Neural progenitor cell (in vitro differentiated cells): ENCODE measurements at regions not wholly inside any gene's neighbourhood (a gene's known extent, or its start where the extent isn't known, plus 50 kb on each side); places are given as distances from the start of the nearest gene placed in this dataset.

Experiments used
- DNase-seq: peaks from one replicate; pipeline ENCODE4 v3.0.0-alpha.2; 2016; ENCODE audit warnings: low spot score
- H2AFZ ChIP-seq: fragments of 200-600 bp; sonication (generic); replicated peaks from 2 replicates; pipeline ENCODE4 v1.6.1; 2016; ENCODE audit warnings: antibody characterized with exemption
- H3F3A ChIP-seq: fragments of 200-600 bp; sonication (generic); 2 replicates; pipeline ENCODE4 v1.6.1; 2016; ENCODE audit warnings: antibody characterized with exemption, low read depth
- H3K27ac ChIP-seq: fragments of 200-600 bp; sonication (generic); 2 replicates; pipeline ENCODE4 v1.5.1; 2016; ENCODE audit warnings: mild to moderate bottlenecking
- H3K27me3 ChIP-seq: fragments of 200-600 bp; sonication (generic); 2 replicates; pipeline ENCODE4 v1.6.1; 2016; ENCODE audit warnings: mild to moderate bottlenecking, moderate library complexity
- H3K36me3 ChIP-seq: fragments of 200-600 bp; sonication (generic); 2 replicates; pipeline ENCODE4 v1.5.1; 2016
- H3K4me1 ChIP-seq: fragments of 200-600 bp; sonication (generic); 2 replicates; pipeline ENCODE4 v1.6.1; 2016; ENCODE audit warnings: mixed run types
- H3K4me2 ChIP-seq: fragments of 200-600 bp; sonication (generic); 2 replicates; pipeline ENCODE4 v1.6.1; 2016
- H3K4me3 ChIP-seq: fragments of 200-600 bp; sonication (generic); 2 replicates; pipeline ENCODE4 v1.5.1; 2016
- H3K79me2 ChIP-seq: fragments of 200-600 bp; sonication (generic); 2 replicates; pipeline ENCODE4 v1.6.1; 2016; ENCODE audit warnings: low read depth
- H3K9ac ChIP-seq: fragments of 200-600 bp; sonication (generic); 2 replicates; pipeline ENCODE4 v1.6.1; 2016
- H3K9me3 ChIP-seq: fragments of 200-600 bp; sonication (generic); 2 replicates; pipeline ENCODE4 v1.5.1; 2016; ENCODE audit warnings: low read depth
- H4K20me1 ChIP-seq: fragments of 200-600 bp; sonication (generic); 2 replicates; pipeline ENCODE4 v1.6.1; 2016; ENCODE audit warnings: low read depth
- H3K27ac Mint-ChIP-seq: 3 replicates; pipeline ENCODE4 v1.8.0; 2021; ENCODE audit warnings: mixed read lengths
- H3K27me3 Mint-ChIP-seq: 2 replicates; pipeline ENCODE4 v1.8.0; 2022; ENCODE audit warnings: low read depth, mild to moderate bottlenecking, inconsistent platforms, moderate library complexity, mixed read lengths; ENCODE audit not compliant: insufficient read depth
- H3K36me3 Mint-ChIP-seq: 3 replicates; pipeline ENCODE4 v1.8.0; 2021; ENCODE audit warnings: mixed read lengths
- H3K4me1 Mint-ChIP-seq: 3 replicates; pipeline ENCODE4 v1.8.0; 2021; ENCODE audit warnings: mixed read lengths
- H3K4me3 Mint-ChIP-seq: 3 replicates; pipeline ENCODE4 v1.8.0; 2021; ENCODE audit warnings: mild to moderate bottlenecking, moderate library complexity, mixed read lengths
- H3K9me3 Mint-ChIP-seq: 3 replicates; pipeline ENCODE4 v1.8.0; 2020; ENCODE audit warnings: mixed read lengths
- CTCF ChIP-seq: fragments of 200-600 bp; sonication (generic); IDR thresholded peaks from 2 replicates; pipeline ENCODE4 v1.5.1; 2017; ENCODE audit warnings: antibody characterized with exemption, mild to moderate bottlenecking
- EZH2 ChIP-seq: fragments of 200-600 bp; sonication (generic); IDR thresholded peaks from 2 replicates; pipeline ENCODE4 v1.6.1; 2017; ENCODE audit warnings: antibody characterized with exemption, mild to moderate bottlenecking, moderate library complexity
- EZH2phosphoT487 ChIP-seq: fragments of 200-600 bp; sonication (generic); IDR thresholded peaks from 2 replicates; pipeline ENCODE4 v1.6.1; 2017; ENCODE audit warnings: antibody characterized with exemption

- Histone ChIP-seq H3K79me2 (no peaks in the 10 kb centered on the region), H4K20me1 (no peaks in the 10 kb centered on the region), H2AFZ (no peak overlapping the region), H3K9me3 (peaks cover 12% of the 10 kb centered on the region), H3F3A (no peaks in the 10 kb centered on the region), H3K4me1 (no peaks in the 10 kb centered on the region), H3K27me3 (no peaks in the 10 kb centered on the region), H3K27ac (no peak overlapping the region), H3K4me3 (no peak overlapping the region), H3K4me2 (no peak overlapping the region), H3K9ac (no peak overlapping the region), H3K36me3 (no peaks in the 10 kb centered on the region)
- peaks cover 48% of the 10 kb centered on the region for H3K9me3 Mint-ChIP-seq
- no peak for TF ChIP-seq EZH2phosphoT487
- no peak for TF ChIP-seq EZH2
- TF ChIP-seq CTCF: no peak
- no peaks in the 10 kb centered on the region for H3K4me1 Mint-ChIP-seq
- H3K27me3 Mint-ChIP-seq: peaks cover 3% of the 10 kb centered on the region
- DNase-seq: no peak
- H3K36me3 Mint-ChIP-seq: no peaks in the 10 kb centered on the region
- H3K27ac Mint-ChIP-seq: no peak overlapping the region
- no peak overlapping the region for H3K4me3 Mint-ChIP-seq
Measured at GRCh38 chr19:21612403-21612872, 107.0 kb downstream of the ZNF429 start.

GRCh38 chr19:21611659-21612402 is 106.4 kb downstream of the ZNF429 start:
- no peaks in the 10 kb centered on the region for H3K4me1 ChIP-seq
- H3K27ac ChIP-seq: no peak overlapping the region
- no peak overlapping the region for H3K4me2 ChIP-seq
- no peaks in the 10 kb centered on the region for H3K36me3 ChIP-seq
- H3K9ac ChIP-seq: no peak overlapping the region
- Mint-ChIP-seq H3K27me3 (peaks cover 3% of the 10 kb centered on the region), H3K9me3 (peaks cover 43% of the 10 kb centered on the region), H3K4me1 (no peaks in the 10 kb centered on the region), H3K27ac (no peak overlapping the region), H3K4me3 (no peak overlapping the region), H3K36me3 (no peaks in the 10 kb centered on the region)
- no peak overlapping the region for H2AFZ ChIP-seq
- H4K20me1 ChIP-seq: no peaks in the 10 kb centered on the region
- no peak for DNase-seq
- H3K9me3 ChIP-seq: peaks cover 12% of the 10 kb centered on the region
- no peak overlapping the region for H3K4me3 ChIP-seq
- TF ChIP-seq EZH2 (no peak), EZH2phosphoT487 (no peak), CTCF (no peak)
- no peaks in the 10 kb centered on the region for H3F3A ChIP-seq
- H3K79me2 ChIP-seq: no peaks in the 10 kb centered on the region
- H3K27me3 ChIP-seq: no peaks in the 10 kb centered on the region

- TF ChIP-seq CTCF (no peak), EZH2phosphoT487 (no peak), EZH2 (no peak)
- Histone ChIP-seq H3K27ac (no peak overlapping the region), H3K9ac (no peak overlapping the region), H2AFZ (no peak overlapping the region), H3K79me2 (no peaks in the 10 kb centered on the region), H3F3A (no peaks in the 10 kb centered on the region), H3K4me1 (no peaks in the 10 kb centered on the region), H3K27me3 (no peaks in the 10 kb centered on the region), H4K20me1 (no peaks in the 10 kb centered on the region), H3K36me3 (no peaks in the 10 kb centered on the region), H3K4me2 (no peak overlapping the region), H3K9me3 (peaks cover 12% of the 10 kb centered on the region), H3K4me3 (no peak overlapping the region)
- no peak overlapping the region for H3K4me3 Mint-ChIP-seq
- peaks cover 2% of the 10 kb centered on the region for H3K27me3 Mint-ChIP-seq
- H3K36me3 Mint-ChIP-seq: no peaks in the 10 kb centered on the region
- H3K4me1 Mint-ChIP-seq: no peaks in the 10 kb centered on the region
- no peak for DNase-seq
- H3K27ac Mint-ChIP-seq: no peak overlapping the region
- peaks cover 40% of the 10 kb centered on the region for H3K9me3 Mint-ChIP-seq
Measured at GRCh38 chr19:21610787-21611186, 105.4 kb downstream of the ZNF429 start.
